Astrocyte of the cerebellum (primary cell): ENCODE measurements at regions not wholly inside any gene's neighbourhood (a gene's known extent, or its start where the extent isn't known, plus 50 kb on each side); places are given as distances from the start of the nearest gene placed in this dataset.

ENCODE experiments used
- DNase-seq: peaks from one replicate; pipeline ENCODE4 v3.0.0-alpha.2; 2011; ENCODE audit warnings: low read depth
- H3K4me3 ChIP-seq: 2 replicates; pipeline ENCODE4 v1.5.1; 2011; ENCODE audit warnings: mild to moderate bottlenecking, low read depth, low read length, moderate library complexity
- CTCF ChIP-seq: IDR thresholded peaks from 2 replicates; pipeline ENCODE4 v1.5.1; 2012; ENCODE audit warnings: low read length, low read depth, moderate library complexity, mild to moderate bottlenecking; ENCODE audit errors: missing control alignments
- in situ Hi-C: cut with HindIII; loops from 2 replicates; pipeline ENCODE4 v1.10.0; 2017; ENCODE audit warnings: low sequenced_read_pairs

GRCh38 chr3:66860771-66861170 is 137.3 kb upstream of the KBTBD8 start:
- H3K4me3 ChIP-seq = no peak overlapping the region
- no peak for TF ChIP-seq CTCF
- in situ Hi-C loops = no loop called here
- no peak for DNase-seq

- DNase-seq = no peak
- in situ Hi-C loops = no loop called here
- no peak overlapping the region for H3K4me3 ChIP-seq
- TF ChIP-seq CTCF = no peak
Observed at GRCh38 chr3:66863205-66864111, 134.6 kb upstream of the KBTBD8 start.

GRCh38 chr3:66884659-66885058 is 113.4 kb upstream of the KBTBD8 start:
- no peak overlapping the region for H3K4me3 ChIP-seq
- in situ Hi-C loops = no loop called here
- DNase-seq = no peak
- TF ChIP-seq CTCF = no peak

- no peak for TF ChIP-seq CTCF
- no peak for DNase-seq
- H3K4me3 ChIP-seq = no peak overlapping the region
- in situ Hi-C loops = no loop called here
Observed at GRCh38 chr3:66885326-66886000, 112.6 kb upstream of the KBTBD8 start.

GRCh38 chr3:66889750-66890494 is 108.2 kb upstream of the KBTBD8 start:
- in situ Hi-C loops = no loop called here
- H3K4me3 ChIP-seq = no peak overlapping the region
- TF ChIP-seq CTCF = no peak
- no peak for DNase-seq

- H3K4me3 ChIP-seq = no peak overlapping the region
- no peak for DNase-seq
- TF ChIP-seq CTCF = no peak
- in situ Hi-C loops = no loop called here
Observed at GRCh38 chr3:66898155-66898554, 100.0 kb upstream of the KBTBD8 start.
